Fibroblast of skin of back (primary cell): ENCODE measurements at regions not wholly inside any gene's neighbourhood (a gene's known extent, or its start where the extent isn't known, plus 50 kb on each side); places are given as distances from the start of the nearest gene placed in this dataset.
"Not testable (repeated sequence)": the region's sequence is repeated elsewhere in the genome, so short reads cannot be mapped to it uniquely, and the experiment has no call there.

Source experiments
- DNase-seq: peaks from one replicate; pipeline ENCODE4 v3.0.0-alpha.2; 2013

DNA sequence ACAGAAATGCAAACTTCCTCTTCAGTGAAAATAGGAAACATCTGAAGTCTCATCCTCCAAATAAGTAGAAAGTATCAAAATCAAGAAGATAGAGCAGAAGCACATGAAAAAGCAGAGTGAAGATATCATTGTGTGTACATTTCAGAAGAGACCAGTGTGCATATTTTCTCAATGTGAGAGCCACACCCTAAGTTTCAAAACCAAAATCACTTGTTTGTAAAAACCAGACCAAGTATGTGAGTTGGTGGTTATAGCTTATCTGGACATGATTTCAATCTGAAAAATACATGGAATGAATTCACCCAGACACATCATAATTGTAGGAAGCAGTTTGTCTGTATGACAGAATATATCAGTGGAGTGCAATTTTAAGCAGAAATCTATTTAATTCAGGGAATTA lies 536.0 kb downstream of the JRKL start:
- DNase-seq, result no peak

DNA sequence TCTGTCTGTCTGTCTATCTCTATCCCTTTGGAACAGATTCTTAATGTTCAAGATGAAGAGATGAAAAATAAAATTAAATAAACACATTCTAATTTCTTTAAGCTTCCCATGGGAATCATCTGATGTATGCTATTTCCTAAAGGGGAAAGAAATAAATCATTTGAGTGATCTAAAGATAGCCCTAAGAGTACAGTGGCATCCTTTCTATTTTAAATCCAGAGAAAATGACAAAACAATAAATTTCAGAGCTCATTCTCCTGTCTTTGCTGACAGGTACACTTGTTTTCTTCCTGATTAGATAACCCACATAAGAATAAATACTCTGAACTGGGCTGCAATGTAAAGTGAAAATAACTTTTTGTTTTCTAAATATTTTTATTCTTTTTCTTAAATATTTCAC lies 550.4 kb downstream of the JRKL start:
- DNase-seq, result no peak

GRCh38 chr11:96942855-96943254 lies 553.0 kb downstream of the JRKL start:
- DNase-seq, result no peak

GRCh38 chr11:96943970-96944369 lies 554.2 kb downstream of the JRKL start:
- no peak for DNase-seq

GRCh38 chr11:96948066-96948465 lies 558.3 kb downstream of the JRKL start:
- DNase-seq, result no peak

- no peak for DNase-seq
Measured at GRCh38 chr11:96949464-96949863, 559.7 kb downstream of the JRKL start.

- no peak for DNase-seq
Measured at GRCh38 chr11:96954587-96955242, 564.9 kb downstream of the JRKL start.

DNA sequence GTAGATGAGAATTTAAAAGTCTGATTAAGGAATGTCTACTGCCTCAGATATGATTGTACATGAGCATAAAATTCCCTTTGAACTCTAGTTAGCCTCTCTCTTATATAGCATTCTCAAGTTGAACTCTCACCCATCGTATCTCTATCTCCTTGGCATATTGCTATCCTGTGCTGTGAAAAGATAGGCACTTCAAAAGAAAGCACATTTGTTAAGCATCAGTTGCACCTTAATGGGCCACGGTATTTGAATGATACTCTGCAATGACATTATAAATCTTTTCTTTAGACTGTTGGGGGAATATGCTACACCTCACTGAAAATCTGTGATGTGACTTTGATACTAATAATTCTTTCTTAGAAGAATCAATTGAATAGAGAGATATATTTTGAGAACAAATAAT lies 570.7 kb downstream of the JRKL start:
- DNase-seq, result no peak

DNA sequence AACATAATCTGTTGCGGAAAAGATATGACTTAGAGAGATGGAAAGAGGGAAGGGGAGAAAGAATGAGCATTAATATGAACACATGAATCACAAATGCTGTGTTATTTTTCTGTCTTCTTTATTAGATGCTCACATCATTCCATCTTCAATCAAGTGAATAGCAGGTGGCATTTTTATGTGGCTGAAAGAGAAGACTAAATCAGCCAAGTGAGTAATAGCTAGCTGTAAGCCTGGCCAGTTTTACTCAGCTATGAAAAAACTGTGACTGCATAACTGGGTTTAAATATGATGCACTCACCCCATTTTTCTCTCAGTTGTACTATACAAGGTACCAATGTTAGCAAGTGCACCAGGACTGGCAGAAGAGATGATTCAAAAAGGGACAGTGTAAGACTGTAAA lies 571.1 kb downstream of the JRKL start:
- DNase-seq, result no peak

GRCh38 chr11:96961931-96962330 lies 572.1 kb downstream of the JRKL start:
- no peak for DNase-seq

GRCh38 chr11:96963375-96963774 lies 573.6 kb downstream of the JRKL start:
- DNase-seq, result no peak

DNA sequence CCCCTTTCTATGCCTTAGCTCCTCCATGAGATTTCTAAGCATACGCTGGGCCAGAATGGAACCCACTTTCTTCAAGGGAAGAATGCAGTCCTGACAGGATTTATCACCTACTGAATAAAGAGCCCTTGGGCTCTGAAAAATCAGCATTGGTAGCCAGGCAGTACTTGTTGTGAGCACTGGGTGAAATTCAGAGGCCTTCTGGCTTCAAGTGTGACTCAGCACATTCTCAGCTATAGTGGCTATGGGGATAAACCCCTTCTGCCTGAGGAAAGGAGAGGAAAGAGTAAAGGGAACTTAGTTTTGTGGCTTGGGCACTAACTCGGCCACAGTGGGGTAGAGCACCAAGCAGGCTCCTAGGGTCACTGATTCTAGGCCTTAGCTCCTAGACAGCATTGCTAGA lies 574.8 kb downstream of the JRKL start:
- DNase-seq, result peak; percentile 8

DNA sequence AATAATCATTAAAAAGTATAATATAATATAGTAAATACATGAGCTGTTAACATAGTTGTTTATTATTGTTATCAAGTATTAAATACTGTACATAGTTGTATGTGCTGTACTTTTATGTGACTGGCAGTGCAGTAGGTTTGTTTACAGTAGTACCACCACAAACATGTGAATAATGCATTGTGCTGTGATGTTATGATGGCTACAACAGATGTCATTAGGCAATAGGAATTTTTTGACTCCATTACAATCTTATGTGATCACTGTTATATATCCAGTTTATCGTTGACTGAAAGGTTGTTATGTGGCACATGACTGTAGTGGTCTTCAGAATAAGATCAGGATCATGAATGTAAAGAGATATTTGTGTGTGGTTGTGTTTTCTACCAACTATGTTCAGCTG lies 577.8 kb downstream of the JRKL start:
- no peak for DNase-seq

DNA sequence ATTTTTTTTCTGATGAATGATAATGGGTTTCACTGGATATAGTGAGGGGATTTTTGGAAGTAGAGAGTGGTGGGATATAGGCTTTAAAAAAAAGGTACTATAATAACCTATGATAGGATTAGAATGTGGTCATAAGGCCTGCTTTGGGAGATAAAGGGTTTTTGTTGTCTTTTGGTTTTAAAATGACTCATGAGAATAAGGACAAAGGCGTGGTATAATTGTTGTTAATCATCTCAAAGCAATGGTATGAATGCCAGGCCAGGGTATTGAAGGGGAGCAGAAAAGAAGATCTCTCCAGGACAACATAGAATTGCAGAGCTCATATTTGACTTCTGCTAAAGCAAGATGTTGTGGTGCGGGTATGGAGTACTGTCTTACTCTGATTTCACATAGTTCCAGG lies 579.4 kb downstream of the JRKL start:
- peak; percentile 39 for DNase-seq

DNA sequence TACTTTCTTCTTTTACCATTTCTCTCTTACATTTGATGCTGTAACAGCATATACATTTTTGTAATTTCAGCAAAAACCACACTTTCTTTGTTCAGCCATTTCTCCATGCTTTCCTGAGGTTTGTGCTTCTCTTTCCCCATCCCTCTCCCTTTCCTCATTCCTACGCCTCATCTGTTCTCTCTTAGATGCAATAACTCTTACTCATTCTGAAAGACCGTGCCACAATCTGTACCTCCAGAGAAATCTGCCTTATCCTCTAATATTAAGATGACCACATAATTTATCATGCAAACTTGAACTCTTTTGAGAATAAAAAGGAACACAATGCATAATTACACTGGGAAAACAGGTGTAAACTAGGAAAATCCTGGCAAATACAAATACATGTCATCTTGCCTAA lies 588.9 kb downstream of the JRKL start:
- DNase-seq, result no peak

GRCh38 chr11:96986516-96986915 lies 596.7 kb downstream of the JRKL start:
- no peak for DNase-seq

- DNase-seq, result no peak
Measured at GRCh38 chr11:96990914-96991313, 601.1 kb downstream of the JRKL start.

DNA sequence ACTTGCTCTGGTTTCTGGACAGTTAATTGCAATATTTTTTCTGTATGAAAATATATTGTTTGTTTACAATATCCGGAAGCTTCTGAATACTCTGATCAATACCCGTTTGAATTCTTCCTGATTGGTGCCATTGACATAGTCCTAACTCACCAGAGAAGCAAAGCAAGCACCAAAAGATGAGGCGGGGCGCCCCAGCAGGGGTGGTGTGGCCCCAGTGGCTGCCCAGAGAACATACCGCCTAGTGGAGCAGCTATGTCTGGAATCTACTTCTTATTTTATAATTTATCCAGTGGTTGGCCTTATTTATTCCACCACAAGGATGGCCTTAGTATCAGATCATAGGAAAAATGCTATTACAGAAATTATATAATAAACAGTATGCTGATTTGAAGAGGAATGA lies 610.7 kb downstream of the JRKL start:
- no peak for DNase-seq

DNA sequence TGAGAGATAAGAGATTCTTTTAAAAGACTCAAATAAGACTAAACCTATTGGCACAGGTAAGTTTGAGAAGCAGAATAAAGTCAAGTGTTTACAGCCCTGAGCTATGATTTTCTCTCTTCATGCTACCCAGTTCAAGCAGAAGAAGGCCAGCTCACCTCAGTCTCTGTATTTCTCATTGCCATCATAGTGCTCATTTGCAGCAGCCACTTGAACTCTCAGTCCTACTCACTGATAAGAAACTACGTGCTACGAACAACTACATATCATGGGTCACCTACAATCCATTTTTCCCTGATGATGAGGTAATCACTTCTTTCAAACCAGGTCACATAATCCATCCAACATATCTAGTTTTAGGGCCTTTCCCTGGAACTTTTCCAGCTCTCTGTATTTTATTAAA lies 617.5 kb downstream of the JRKL start:
- DNase-seq, result no peak

GRCh38 chr11:97009613-97010012 lies 619.8 kb downstream of the JRKL start:
- DNase-seq, result no peak

DNA sequence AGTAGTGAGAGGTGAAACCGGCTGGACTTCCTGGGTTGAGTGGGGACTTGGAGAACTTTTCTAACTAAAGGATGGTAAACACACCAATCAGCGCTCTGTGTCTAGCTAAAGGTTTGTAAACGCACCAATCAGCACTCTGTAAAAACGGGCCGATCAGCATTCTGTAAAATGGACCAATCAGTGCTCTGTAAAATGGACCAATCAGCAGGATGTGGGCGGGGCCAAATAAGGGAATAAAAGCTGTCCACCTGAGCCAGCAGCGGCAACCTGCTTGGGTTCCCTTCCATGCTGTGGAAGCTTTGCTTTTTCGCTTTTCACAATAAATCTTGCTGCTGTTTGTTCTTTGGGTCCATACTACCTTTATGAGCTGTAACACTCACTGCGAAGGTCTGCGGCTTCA lies 621.2 kb downstream of the JRKL start:
- not testable (repeated sequence) for DNase-seq

GRCh38 chr11:97015327-97015726 lies 625.5 kb downstream of the JRKL start:
- no peak for DNase-seq

DNA sequence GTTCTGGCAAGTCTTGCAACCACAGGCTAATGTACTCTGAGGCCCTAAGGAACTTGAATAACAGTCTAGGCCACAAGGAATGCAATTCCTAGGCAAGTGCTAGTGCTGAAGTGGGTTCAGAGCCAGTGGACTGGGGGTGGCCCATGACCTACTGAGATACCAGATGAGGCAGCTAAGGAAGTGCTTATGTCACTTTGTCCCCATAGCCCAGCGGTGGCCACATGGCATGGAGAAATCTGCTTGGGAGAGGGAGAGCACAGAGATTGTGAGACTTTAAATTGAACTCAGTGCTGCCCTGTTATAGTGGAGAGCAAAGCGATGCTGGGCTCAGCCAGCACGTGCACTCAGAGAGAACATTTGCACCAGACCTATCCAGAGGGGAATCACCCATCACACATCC lies 629.5 kb downstream of the JRKL start:
- DNase-seq, result no peak

DNA sequence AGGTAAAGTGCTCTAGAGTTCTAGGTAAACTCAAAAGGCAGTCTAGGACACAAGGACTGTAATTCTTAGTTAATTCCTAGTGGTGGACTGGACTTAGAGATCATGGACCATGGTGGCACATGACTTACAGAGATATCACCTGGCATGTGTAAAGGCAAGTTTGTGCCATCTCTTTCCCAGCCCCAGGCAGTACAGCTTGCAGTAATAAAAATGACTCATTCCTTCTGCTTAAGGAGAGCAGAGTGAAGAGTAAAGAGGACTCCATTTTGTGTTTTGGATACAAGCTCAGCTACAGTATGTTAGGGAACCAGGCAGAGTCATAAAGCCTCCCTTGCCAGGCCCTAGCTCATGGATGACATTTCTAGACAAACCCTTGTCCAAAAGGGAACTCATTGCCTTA lies 629.9 kb downstream of the JRKL start:
- no peak for DNase-seq

- DNase-seq, result no peak
Measured at GRCh38 chr11:97022955-97023354, 633.1 kb downstream of the JRKL start.
